ENCODE measurements at regions not wholly inside any gene's neighbourhood (a gene's known extent, or its start where the extent isn't known, plus 50 kb on each side); places are given as distances from the start of the nearest gene placed in this dataset.
"Not testable (repeated sequence)": the region's sequence is repeated elsewhere in the genome, so short reads cannot be mapped to it uniquely, and the experiment has no call there.

- DNase-seq = not testable (repeated sequence)
These were observed 592.3 kb upstream of the AADAT start for GRCh38 chr4:170682087-170682486.

DNA sequence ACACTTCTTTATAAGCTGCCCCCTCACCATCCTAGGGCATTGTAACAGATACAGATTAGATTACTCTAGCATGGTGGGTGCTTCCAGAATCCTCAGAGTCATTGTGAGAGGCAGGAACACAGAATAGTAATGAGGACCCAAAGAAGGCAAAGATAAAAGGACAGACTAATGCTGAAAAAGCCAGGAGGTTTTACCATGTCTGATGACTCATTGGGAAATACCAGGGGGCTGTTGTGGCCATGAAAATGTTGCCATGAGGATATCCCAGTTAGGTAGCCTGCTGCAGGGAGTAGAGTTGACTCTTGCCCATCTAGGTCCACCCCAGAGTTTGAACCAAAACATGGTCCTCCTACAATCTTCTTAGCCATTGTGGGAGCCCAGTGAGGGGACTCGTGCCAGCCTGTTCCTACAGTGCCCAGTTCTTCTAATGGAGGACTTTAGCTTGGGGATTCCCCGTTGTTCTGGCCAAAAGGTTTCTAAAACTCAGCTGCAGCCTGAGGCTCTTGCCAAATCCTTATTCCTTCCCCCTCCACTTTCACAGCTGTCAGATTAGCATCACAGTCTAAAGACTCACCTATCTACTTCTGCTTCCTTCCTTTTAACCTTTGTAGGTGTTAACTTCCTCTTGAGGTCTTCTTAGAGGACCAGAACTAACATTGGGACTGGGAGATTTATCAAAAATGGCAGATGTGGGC, 586.0 kb upstream of the AADAT start:
- DNase-seq = no peak

DNA sequence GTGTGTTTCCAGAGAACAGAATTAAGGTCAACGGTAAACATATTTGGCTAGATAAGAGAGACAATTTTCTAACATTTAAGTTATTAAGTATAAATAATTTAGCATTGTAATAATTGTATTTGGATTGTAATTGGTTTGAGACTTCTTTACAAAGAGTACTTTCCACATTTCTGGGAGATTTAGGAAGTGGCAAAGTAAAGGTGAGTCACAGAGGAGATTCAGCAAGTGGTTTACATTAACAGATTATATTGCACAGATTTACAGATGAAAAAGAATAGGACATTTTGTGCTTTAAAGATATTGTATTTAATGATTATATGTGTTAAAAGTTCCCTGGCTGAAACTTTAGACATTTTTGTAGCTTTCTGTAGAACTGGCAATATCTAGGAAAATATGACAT, 584.4 kb upstream of the AADAT start:
- DNase-seq = no peak

DNA sequence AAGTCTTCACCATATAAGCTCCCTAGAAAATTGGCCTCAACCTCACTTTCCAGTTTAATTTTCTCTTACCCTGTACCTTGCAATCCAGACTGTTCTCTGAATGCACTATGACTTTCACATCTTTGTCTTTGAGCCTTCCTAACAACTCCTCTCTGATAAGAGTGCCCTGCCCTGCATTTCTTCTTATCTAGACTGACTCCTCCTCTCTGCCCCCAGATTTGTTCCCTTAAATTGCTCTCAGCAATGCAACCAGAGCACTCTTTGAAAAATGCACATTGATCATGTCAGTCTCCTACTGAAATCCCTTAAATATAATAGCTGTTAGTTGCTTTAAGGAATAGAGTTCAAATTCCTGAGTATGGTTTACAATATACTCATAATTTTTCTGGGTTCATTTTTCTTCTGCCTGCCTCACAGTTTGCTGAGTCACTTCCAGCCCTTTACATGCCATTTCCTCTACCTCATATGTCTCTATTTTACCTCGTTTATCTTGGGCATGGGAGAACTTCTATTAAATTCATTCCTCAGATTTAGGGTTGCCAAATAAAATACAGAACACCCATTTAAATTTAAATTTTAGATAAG, 582.7 kb upstream of the AADAT start:
- DNase-seq = no peak

- DNase-seq = no peak
These were observed 581.4 kb upstream of the AADAT start for GRCh38 chr4:170671171-170671570.

DNA sequence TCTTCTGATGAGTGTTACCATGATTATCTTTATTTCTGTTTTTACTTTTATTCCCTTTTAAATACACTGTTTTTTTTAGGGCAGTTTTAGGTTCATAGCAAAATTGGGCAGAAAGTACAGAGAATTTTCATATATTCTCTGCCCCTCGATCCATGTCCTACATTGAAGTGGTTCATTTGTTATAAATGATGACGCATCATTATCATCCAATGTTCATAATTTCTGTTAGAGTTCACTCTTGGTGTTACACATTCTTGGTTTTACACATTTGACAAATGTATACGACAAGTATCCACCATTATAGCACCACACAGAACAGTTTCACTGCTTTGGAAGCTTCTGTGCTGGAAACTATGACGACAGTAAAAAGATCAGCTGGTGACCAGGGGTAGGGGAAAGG, 578.1 kb upstream of the AADAT start:
- no peak for DNase-seq

- no peak for DNase-seq
These were observed 577.2 kb upstream of the AADAT start for GRCh38 chr4:170666909-170667308.

DNA sequence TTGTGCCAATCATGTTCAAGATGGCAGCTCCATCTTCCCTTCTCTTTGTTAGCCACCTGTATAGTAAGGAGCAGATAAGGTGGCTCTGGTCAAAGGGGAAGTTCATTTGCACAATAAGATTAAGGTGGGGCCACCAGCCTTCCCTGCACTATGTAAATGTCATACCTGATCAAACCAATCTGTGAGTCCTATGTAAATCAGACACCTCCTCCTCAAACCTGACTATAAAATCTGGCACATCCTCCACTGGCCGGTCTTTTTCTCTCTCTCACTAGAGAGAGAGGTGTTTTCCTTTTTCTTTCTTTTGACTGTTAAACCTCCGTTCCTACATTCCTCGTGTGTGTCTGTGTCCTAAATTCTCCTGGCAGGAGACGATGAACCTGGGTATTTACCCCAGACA, 572.5 kb upstream of the AADAT start:
- DNase-seq = no peak

- no peak for DNase-seq
These were observed 568.0 kb upstream of the AADAT start for GRCh38 chr4:170657761-170658160.

DNA sequence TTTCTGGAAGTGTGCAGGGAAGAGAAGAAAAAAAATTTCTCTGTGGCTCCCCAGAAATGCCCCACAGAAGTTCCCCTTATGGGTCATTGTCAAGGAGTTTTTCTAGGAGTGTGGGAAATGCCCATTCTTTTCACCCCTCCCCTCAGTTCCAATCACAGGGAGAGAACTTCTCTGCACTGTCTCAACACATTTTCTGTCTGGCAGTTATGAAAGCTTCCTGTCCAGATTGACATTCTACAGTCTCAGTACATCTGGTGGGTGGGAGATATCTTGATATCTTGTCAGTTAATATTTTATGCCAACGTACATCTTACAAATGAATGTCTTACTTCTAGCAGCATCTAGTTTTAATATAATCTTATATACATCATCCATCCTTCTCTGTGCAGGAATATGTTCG, 566.8 kb upstream of the AADAT start:
- DNase-seq = no peak

- no peak for DNase-seq
These were observed 562.8 kb upstream of the AADAT start for GRCh38 chr4:170652571-170652970.

DNA sequence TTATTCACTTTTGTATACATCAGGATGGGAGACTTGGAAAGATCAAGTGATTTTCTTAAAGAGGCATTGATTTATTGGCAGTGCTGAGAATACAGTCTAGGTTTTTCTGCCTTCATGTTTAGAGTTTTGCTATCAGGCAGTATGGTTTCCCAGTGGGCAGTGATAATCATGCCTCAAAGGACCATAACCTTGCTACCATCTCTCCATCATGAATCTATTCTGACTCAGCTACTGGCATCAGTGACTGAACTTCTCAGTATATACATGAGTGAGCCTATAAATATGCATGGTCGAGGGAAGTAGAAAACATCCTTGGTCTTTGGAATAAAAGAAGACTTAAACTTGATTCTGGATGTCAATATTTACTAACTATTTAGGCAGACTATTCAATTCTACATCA, 562.0 kb upstream of the AADAT start:
- no peak for DNase-seq

DNA sequence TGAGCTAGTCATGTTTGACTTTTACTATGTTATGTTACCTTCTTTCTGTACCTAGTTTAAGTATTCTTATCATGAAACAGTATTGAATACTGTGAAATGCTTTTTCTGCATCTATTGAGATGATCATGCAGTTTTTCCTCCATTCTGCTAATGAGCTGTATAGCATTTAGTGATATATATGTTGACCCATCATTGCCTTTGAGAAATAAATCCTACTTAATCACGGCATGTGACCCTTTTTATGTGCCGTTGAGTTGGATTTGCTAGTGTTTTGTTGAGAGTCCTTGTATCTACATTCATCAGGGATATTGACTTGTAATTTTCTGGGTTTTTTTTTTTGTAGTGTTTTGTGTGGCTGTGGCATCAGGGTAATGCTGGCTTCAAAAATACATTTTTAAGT, 537.7 kb upstream of the AADAT start:
- DNase-seq = no peak

GRCh38 chr4:170623899-170624298, 534.1 kb upstream of the AADAT start:
- no peak for DNase-seq

- no peak for DNase-seq
These were observed 520.7 kb upstream of the AADAT start for GRCh38 chr4:170610434-170610833.

- DNase-seq = no peak
These were observed 510.1 kb upstream of the AADAT start for GRCh38 chr4:170599894-170600293.

DNA sequence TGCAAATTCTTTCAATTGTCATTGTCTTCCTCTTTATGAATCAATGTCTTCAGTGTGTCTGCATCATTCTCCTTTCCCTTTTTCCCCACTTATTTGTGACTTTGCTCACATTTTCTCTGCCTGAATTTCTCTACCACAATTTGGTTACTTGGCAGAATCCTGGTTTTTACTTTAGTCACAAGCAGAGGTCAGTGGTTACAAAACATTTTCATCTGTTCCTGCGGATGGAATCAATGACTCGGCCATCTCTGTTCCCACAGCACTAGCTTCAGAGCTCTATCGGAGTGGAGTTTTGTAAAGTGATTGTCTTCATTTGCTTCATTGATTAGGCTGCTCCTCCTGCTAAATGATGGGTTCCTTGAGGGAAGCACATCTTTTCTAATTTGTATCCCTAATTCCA, 501.3 kb upstream of the AADAT start:
- no peak for DNase-seq

DNA sequence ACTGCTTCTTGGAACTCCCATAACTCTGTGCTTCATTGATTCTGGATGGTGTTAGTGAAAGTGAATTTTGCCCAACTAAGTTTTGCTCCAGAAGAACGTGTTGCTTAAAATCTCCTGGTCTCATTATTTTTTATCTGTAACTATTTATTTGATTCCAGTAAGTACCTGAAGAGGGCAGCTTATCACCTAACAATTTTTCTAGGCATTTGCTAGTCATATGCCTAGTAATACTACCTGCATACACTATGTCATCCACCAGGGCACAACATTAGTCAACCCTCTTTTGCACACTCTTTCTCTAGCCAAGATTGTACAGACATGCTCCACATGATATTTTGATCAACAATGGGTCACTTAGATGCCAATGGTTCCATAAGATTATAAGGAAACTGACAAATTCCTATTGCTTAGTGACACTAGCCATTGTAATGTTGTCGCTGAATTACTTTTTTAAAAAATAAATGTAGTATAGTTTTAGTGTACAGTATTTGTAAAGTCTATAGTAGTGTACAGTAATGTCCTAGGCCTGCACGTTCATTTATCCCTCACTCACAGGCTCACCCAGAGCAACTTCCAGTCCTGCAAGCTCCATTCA, 499.9 kb upstream of the AADAT start:
- peak; percentile 9 for DNase-seq

DNA sequence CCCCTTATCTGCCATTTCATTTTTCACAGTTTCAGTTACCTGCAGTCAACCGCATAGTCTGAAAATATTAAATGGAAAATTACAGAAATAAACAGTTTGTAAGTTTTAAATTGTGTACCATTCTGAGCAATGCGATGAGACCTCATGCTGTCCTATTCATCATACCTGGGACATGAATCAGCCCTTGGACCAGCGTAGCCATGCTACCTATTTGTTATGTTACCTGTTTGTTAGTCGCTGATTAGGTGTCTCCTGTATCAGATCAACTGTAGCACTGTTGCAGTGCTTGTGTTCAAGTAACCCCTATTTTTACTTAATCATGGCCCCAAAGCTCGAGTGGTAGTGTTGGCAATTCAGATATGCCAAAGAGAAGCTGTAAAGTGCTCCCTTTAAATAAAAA, 492.2 kb upstream of the AADAT start:
- DNase-seq = no peak

GRCh38 chr4:170581322-170581721, 491.6 kb upstream of the AADAT start:
- DNase-seq = no peak

DNA sequence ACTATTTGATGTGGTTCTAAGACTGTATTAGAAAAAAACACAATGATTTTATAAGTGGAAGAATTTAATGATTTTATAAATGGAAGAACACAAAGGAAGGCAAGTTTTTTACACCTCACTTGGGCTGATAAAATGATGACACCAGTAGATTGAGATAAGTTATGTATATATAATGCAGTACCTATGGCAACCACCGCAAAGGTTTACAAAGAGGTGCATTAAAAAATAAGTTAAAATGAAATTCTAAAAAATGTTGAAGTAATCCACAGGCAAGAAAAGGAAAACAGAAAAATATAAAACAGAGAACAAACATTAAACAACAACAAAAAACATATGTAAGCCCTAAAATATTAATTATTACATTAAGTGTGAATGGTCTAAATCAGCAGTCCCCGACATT, 490.9 kb upstream of the AADAT start:
- DNase-seq = no peak

DNA sequence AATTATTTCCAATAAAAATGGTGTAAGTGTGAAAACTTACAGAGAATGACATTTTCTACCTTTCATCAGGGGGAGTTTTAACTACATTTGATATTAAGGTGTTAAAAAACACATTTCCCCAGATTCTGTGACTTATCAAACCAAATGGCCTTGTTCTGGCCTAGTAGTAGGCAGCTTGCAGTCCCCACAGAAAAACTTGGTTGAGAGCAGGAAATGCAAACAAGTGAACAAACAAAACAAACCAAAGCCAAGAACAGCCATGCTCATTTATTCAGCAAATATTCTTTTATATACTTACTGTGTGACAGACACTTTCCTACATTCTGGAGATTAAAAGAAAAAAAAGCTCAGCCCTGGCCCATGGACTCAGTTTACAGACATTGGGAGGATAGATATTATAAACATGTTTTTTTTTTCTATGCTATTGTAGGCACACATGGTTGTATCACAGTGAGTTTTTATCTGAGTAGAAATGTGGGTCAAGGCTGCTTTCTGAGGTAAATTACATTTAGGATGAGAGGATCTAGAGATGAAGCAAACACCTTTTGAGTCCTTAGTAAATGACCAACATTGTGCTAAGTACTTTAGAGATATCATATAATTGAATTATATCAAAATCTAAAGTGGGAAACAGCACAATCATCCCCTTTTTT, 449.2 kb upstream of the AADAT start:
- DNase-seq = no peak

GRCh38 chr4:170529748-170530722, 440.3 kb upstream of the AADAT start:
- DNase-seq = no peak

All from SHP77 treated with DMSO at 0.1 percent for 48 hours (cell line).